IMR-90 (cell line): ENCODE measurements at regions not wholly inside any gene's neighbourhood (a gene's known extent, or its start where the extent isn't known, plus 50 kb on each side); places are given as distances from the start of the nearest gene placed in this dataset.

Experiments used
- ATAC-seq: fragments of 200-7000 bp; cut with Tn5 transposase; 2 replicates; pipeline ENCODE4 v1.9.1; 2020; ENCODE audit warnings: low read depth, mild to moderate bottlenecking, moderate library complexity
- BruUV-seq: library from RNA; stranded (reverse); fragments of 400-500 nt; replicated peaks from 2 replicates; lab custom pipeline; 2021; lab: Mats Ljungman, UMichigan
- CTCF ChIA-PET: fragments of 300-600 bp; formaldehyde crosslinking; extraction: SDS; loops from one replicate; lab custom pipeline; 2021; ENCODE audit warnings: antibody characterized with exemption; lab: Yijun Ruan, JAX
- POLR2A ChIA-PET: fragments of 300-600 bp; sonication (Branson Sonifier 250); formaldehyde crosslinking; loops from one replicate; lab custom pipeline; 2022; ENCODE audit warnings: antibody characterized with exemption; ENCODE audit not compliant: unreplicated experiment; lab: Charles Lee
- DNase-seq: peaks from one replicate; pipeline ENCODE4 v3.0.0; 2013
- H2AFZ ChIP-seq: replicated peaks from 2 replicates; pipeline ENCODE3; 2013; ENCODE audit warnings: low read length, mild to moderate bottlenecking; ENCODE audit not compliant: poor library complexity
- H2AK5ac ChIP-seq: 2 replicates; pipeline ENCODE4 v1.6.1; 2013; ENCODE audit warnings: low read depth, low read length, inconsistent platforms
- H2AK9ac ChIP-seq: replicated peaks from 2 replicates; pipeline ENCODE3; 2013; ENCODE audit warnings: mild to moderate bottlenecking, low read depth, low read length, moderate library complexity; ENCODE audit not compliant: poor library complexity
- H2BK120ac ChIP-seq: 2 replicates; pipeline ENCODE4 v1.6.1; 2013; ENCODE audit warnings: low read depth, low read length, inconsistent platforms
- H2BK15ac ChIP-seq: 3 replicates; pipeline ENCODE4 v1.6.1; 2013; ENCODE audit warnings: low read depth, low read length, inconsistent platforms
- H2BK20ac ChIP-seq: 2 replicates; pipeline ENCODE4 v1.6.1; 2013; ENCODE audit warnings: low read depth, mild to moderate bottlenecking, inconsistent platforms, low read length, moderate library complexity
- H2BK5ac ChIP-seq: 2 replicates; pipeline ENCODE4 v1.6.1; 2013; ENCODE audit warnings: mild to moderate bottlenecking, low read depth, low read length, inconsistent platforms; ENCODE audit not compliant: poor library complexity, severe bottlenecking
- H3K14ac ChIP-seq: replicated peaks from 2 replicates; pipeline ENCODE4 v1.6.1; 2013; ENCODE audit warnings: low read depth, low read length, inconsistent platforms
- H3K18ac ChIP-seq: 2 replicates; pipeline ENCODE4 v1.6.1; 2013; ENCODE audit warnings: low read depth, low read length, control low read depth
- H3K23ac ChIP-seq: 2 replicates; pipeline ENCODE4 v1.6.1; 2013; ENCODE audit warnings: low read depth, low read length, inconsistent platforms
- H3K27ac ChIP-seq: 2 replicates; pipeline ENCODE4 v1.5.1; 2013; ENCODE audit warnings: mild to moderate bottlenecking, control low read depth, low read length; ENCODE audit not compliant: insufficient read depth
- H3K27me3 ChIP-seq: 2 replicates; pipeline ENCODE4 v1.6.1; 2013; ENCODE audit warnings: low read length; ENCODE audit not compliant: control insufficient read depth, insufficient read depth
- H3K36me3 ChIP-seq: 2 replicates; pipeline ENCODE4 v1.6.1; 2013; ENCODE audit warnings: low read length, mixed read lengths; ENCODE audit not compliant: control insufficient read depth, insufficient read depth
- H3K4ac ChIP-seq: 2 replicates; pipeline ENCODE4 v1.6.1; 2013; ENCODE audit warnings: low read depth, low read length, inconsistent platforms
- H3K4me1 ChIP-seq: 2 replicates; pipeline ENCODE4 v1.6.1; 2013; ENCODE audit warnings: low read length, mixed read lengths; ENCODE audit not compliant: control insufficient read depth, insufficient read depth
- H3K4me2 ChIP-seq: 2 replicates; pipeline ENCODE4 v1.6.1; 2013; ENCODE audit warnings: low read depth, mild to moderate bottlenecking, control low read depth, low read length, moderate library complexity
- H3K4me3 ChIP-seq: 2 replicates; pipeline ENCODE4 v1.5.1; 2013; ENCODE audit warnings: low read depth, mild to moderate bottlenecking, control low read depth, low read length, moderate library complexity; ENCODE audit not compliant: insufficient read depth
- H3K56ac ChIP-seq: 2 replicates; pipeline ENCODE4 v1.6.1; 2013; ENCODE audit warnings: low read length, inconsistent platforms; ENCODE audit not compliant: insufficient read depth; ENCODE audit errors: extremely low read depth
- H3K79me1 ChIP-seq, 2 experiments: 2 replicates each; pipeline ENCODE4 v1.6.1; 2013; ENCODE audit warnings: low read length in 2 of 2, inconsistent platforms in 1 of 2, low read depth in 1 of 2
- H3K9ac ChIP-seq: 2 replicates; pipeline ENCODE4 v1.6.1; 2013; ENCODE audit warnings: low read depth, low read length, control low read depth
- H3K9me1 ChIP-seq: 2 replicates; pipeline ENCODE4 v1.6.1; 2013; ENCODE audit warnings: low read length, inconsistent platforms; ENCODE audit not compliant: insufficient read depth
- H3K9me3 ChIP-seq: 2 replicates; pipeline ENCODE4 v1.6.1; 2013; ENCODE audit warnings: low read length; ENCODE audit not compliant: control insufficient read depth, insufficient read depth
- H4K20me1 ChIP-seq: 2 replicates; pipeline ENCODE4 v1.6.1; 2013; ENCODE audit warnings: low read length, inconsistent platforms; ENCODE audit not compliant: insufficient read depth
- H4K5ac ChIP-seq: 2 replicates; pipeline ENCODE4 v1.6.1; 2013; ENCODE audit warnings: mild to moderate bottlenecking, low read depth, low read length, control low read depth
- H4K8ac ChIP-seq, 2 experiments: 2 replicates each; pipeline ENCODE4 v1.6.1; 2013; ENCODE audit warnings: low read depth in 2 of 2, low read length in 2 of 2, control low read depth in 1 of 2, inconsistent platforms in 1 of 2
- H4K91ac ChIP-seq: 2 replicates; pipeline ENCODE4 v1.6.1; 2013; ENCODE audit warnings: low read depth, low read length, inconsistent platforms; ENCODE audit not compliant: insufficient read depth
- BHLHE40 ChIP-seq: fragments of 150-350 bp; IDR thresholded peaks from 2 replicates; pipeline ENCODE4 v1.6.1; 2016; ENCODE audit warnings: mild to moderate bottlenecking, low read depth, low read length
- FOS ChIP-seq: fragments of 150-350 bp; IDR thresholded peaks from 2 replicates; pipeline ENCODE4 v1.6.1; 2016; ENCODE audit warnings: low read depth, low read length
- WGBS, 2 experiments: methylation state at CpG; one replicate each; pipeline versions ENCODE4 v1.1.5 to v1.1.7; 2013; ENCODE audit warnings: missing lambda C conversion rate in 2 of 2; ENCODE audit not compliant: insufficient read length in 1 of 2; ENCODE audit errors: extremely low coverage in 2 of 2; 5-methylcytosine and 5-hydroxymethylcytosine counted together
- dilution Hi-C: fragments of 300-500 bp; cut with HindIII; formaldehyde crosslinking; loops from one replicate; pipeline ENCODE4 v1.14.3; 2018; ENCODE audit warnings: low sequenced_read_pairs; ENCODE audit not compliant: unreplicated experiment
- in situ Hi-C: fragments of 300-500 bp; cut with MboI; formaldehyde crosslinking; loops from 3 replicates; pipeline ENCODE4 v1.14.3; 2019; ENCODE audit warnings: low sequenced_read_pairs, inconsistent platforms, mixed read lengths
- intact Hi-C: fragments of 100-400 bp; cut with micrococcal nuclease; formaldehyde crosslinking; loops from 2 replicates; pipeline ENCODE4 v1.10.0; 2022
- TF ChIP-seq, protein P1 (sequence below): fragments of 150-350 bp; IDR thresholded peaks from 2 replicates; pipeline ENCODE4 v1.6.1; 2017; ENCODE audit warnings: mild to moderate bottlenecking, antibody characterized with exemption, low read length, low read depth

DNA sequence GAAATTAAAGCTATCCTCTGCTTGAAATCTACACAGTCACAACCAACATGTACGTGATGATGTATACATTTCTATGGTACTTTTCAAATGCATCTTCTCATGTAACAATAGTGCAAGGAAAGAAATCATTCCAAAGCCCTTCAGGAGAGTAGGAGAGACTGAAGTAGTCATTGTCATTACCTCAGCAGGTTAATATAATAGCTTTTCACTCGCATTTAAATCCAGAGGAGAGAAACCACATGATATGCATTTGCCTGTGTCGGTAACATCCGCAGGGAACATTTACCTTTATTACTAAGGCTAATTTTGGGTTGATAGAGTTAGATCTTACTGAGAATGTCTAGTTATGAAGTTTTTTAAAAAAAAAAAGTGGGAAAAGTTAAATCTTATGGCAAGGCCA is 186.6 kb upstream of the DTNBP1 start:
- Histone ChIP-seq H3K14ac (no peak overlapping the region), H2BK20ac (no peak overlapping the region), H3K4ac (no peak overlapping the region), H4K20me1 (no peaks in the 10 kb centered on the region), H3K23ac (no peak overlapping the region), H3K9ac (no peak overlapping the region), H3K27me3 (no peaks in the 10 kb centered on the region; the same call in 1 of the 2 replicates), H2AFZ (no peak overlapping the region), H4K8ac (no peak overlapping the region), H4K5ac (no peak overlapping the region), H4K91ac (no peak overlapping the region), H2BK5ac (no peak overlapping the region), H3K4me1 (no peaks in the 10 kb centered on the region), H3K79me1 (no peaks in the 10 kb centered on the region), H3K56ac (no peak overlapping the region), H3K27ac (no peak overlapping the region), H2BK15ac (no peak overlapping the region), H3K9me1 (no peaks in the 10 kb centered on the region), H3K18ac (no peak overlapping the region), H3K36me3 (no peaks in the 10 kb centered on the region), H2AK5ac (no peak overlapping the region), H2BK120ac (no peak overlapping the region), H2AK9ac (no peak overlapping the region), H3K9me3 (no peaks in the 10 kb centered on the region), H3K4me3 (no peak overlapping the region), H3K4me2 (no peak overlapping the region)
- ChIA-PET POLR2A (no interaction called here), CTCF (interaction anchor here (0.6 to 0.9 kb wide), 2 partner anchors 20 kb away, joined by 3 read pairs; no protein-coding TSS in a partner anchor)
- in situ Hi-C loops (no loop called here), dilution Hi-C loops (no loop called here), intact Hi-C loops (no loop called here)
- TF ChIP-seq, protein P1, sequence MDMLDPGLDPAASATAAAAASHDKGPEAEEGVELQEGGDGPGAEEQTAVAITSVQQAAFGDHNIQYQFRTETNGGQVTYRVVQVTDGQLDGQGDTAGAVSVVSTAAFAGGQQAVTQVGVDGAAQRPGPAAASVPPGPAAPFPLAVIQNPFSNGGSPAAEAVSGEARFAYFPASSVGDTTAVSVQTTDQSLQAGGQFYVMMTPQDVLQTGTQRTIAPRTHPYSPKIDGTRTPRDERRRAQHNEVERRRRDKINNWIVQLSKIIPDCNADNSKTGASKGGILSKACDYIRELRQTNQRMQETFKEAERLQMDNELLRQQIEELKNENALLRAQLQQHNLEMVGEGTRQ = no peak
- no peak for TF ChIP-seq FOS
- no peak for TF ChIP-seq BHLHE40
- BruUV-seq = no TSS peak
- no CpG with 5 or more reads among the region's 4 CpGs for WGBS, 2 experiments
- no peak for ATAC-seq
- no peak for DNase-seq
